Dedifferentiated amniotic fluid mesenchymal stem cell (primary cell): ENCODE measurements at regions not wholly inside any gene's neighbourhood (a gene's known extent, or its start where the extent isn't known, plus 50 kb on each side); places are given as distances from the start of the nearest gene placed in this dataset.
"Not testable (repeated sequence)": the region's sequence is repeated elsewhere in the genome, so short reads cannot be mapped to it uniquely, and the experiment has no call there.

ENCODE experiments used
- DNase-seq: peaks from one replicate; pipeline ENCODE4 v3.0.0-alpha.2; 2016; ENCODE audit errors: extremely low spot score

GRCh38 chr22:27063841-27064240 is 406.5 kb downstream of the MIAT start:
- DNase-seq: no peak

DNA sequence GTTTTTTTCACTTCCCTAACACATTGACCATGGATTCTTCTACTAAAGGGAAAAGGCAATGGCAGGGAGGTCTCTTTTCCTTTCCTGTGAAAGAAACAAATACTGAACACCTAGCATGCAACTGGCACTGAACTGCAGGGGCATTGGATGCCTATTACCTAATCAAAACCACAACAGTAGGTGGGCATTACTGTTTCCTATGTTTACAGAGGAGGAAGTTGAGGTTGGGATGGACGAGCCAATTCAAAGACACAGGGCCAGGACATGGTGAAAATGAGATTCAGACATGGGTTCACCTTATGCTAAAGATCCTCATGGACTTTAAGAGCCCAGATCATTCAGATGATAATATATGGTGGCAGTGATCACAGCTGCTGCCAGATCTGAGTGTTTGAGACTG is 407.0 kb downstream of the MIAT start:
- no peak for DNase-seq

- DNase-seq: no peak
Measured at GRCh38 chr22:27065279-27065678, 407.9 kb downstream of the MIAT start.

DNA sequence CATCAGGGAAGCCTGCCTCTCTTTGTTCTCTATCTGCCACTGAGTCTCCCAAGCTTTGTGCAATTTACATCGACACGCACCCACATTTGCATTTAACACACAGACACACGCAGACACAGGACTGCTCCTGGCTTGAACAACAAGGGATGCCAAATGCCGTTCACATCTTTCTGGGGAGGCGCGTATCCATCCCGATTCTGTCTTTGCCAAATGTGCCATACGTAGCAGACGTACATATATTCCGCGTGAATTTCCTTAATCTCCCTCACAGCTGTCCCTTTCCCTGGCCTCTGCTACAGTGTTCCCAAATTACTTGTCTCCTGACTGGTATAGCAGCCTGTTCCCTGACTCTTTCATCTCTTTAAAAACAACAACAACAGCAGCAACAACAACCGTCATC is 409.5 kb downstream of the MIAT start:
- DNase-seq: no peak

- no peak for DNase-seq
Measured at GRCh38 chr22:27068121-27068520, 410.7 kb downstream of the MIAT start.

DNA sequence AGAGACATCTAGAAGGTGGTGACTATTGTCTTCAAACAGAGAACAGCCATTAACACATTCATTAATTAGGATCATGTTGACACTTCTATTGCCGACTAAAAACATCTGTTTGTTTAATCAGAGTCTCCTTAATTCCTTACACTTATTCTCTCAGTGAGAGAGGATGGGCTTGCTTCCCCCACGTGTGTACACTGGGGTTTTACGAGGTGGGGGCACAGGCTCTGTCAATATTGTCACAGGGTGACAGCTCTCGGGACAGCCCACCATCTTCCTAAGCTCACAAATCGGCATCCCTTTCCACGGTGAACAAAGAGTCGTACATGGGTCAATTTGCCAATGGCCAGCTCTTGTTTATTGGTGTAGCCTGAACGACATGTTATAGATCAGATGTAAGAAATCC is 413.2 kb downstream of the MIAT start:
- no peak for DNase-seq

DNA sequence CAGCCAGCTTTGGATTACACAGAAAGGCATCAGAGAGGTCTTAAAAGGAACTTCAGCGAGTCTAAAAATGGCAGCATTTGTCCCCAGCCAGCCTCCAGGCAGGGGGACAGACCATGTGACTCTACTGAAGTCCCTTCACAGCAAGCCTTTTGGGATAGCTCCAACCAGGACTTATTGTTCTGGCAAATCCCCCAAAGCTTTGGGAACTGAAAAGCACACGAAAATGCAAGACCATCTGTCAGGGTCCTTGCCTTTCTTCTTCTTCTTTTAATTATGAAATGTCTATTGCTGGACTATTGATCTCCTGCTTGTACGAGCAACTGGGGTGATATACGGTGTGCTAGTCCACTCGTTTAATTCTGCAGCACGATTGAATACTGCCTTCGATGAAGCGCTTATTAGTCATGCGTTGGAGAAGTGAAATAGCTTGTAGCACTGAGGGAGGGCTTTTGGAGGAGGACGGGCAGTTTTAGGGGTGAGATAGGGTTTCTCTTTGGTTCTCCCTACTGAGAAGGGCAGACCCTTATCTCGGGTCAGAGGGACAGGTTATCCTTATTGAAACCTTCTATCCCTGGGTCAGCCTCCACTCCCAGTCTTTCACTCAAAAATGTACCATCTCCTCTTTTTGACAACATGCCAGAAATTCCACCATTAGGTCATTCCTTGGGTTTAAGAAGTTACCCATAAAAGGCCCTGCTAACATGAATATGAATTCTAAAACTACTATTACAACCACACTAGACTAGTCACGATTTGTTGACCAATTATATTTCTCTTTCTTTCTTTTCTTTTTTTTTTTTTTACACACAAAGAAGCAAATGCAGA is 416.4 kb downstream of the MIAT start:
- no peak for DNase-seq

DNA sequence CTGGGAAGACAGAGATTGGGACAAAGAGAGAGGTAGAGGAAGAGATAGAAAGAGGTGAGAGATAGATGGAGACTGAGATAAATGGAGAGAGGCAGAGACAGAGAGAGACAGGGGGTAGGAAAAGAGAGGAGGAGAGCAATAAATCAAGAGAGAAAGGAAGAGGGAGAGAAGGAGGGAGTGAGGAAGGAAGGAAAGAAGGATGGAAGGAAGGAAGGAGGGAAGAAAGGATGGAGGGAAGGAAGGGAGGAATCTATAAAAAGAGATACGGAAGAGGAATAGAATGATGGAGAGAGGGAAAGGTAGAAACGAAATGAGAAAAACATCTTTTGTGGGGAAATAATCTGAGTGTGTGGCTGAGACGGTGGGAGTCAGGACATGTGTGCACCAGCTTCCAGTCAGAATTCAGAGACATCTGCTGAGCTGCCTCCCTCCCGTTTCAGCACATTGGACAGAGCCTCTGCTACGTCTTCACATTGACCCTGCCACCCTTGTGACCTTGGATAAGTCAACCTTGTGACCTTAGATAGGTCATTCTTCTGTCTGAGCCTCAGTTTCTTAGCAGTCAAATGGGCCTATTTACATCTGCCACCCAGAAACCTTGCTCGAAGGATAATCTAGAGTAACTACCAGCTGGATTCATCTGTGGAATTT is 417.8 kb downstream of the MIAT start:
- DNase-seq: no peak

GRCh38 chr22:27075891-27076290 is 418.5 kb downstream of the MIAT start:
- DNase-seq: no peak

DNA sequence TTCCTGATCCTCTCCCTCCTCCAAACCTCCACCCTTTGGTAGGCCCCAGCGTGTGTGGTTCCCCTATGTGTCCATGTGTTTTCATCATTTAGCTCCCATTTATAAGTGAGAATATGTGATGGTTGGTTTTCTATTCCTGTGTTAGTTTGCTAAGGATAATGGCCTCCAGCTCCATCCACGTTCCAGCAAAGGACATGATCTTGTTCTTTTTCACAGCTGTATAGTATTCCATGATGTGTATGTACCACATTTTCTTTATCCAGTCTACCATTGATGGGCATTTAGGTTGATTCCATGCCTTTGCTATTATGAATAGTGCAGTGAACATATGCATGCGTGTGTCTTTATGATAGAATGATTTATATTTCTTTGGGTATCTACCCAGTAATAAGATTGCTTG is 420.7 kb downstream of the MIAT start:
- DNase-seq: not testable (repeated sequence)

GRCh38 chr22:27080036-27080578 is 422.7 kb downstream of the MIAT start:
- DNase-seq: no peak

DNA sequence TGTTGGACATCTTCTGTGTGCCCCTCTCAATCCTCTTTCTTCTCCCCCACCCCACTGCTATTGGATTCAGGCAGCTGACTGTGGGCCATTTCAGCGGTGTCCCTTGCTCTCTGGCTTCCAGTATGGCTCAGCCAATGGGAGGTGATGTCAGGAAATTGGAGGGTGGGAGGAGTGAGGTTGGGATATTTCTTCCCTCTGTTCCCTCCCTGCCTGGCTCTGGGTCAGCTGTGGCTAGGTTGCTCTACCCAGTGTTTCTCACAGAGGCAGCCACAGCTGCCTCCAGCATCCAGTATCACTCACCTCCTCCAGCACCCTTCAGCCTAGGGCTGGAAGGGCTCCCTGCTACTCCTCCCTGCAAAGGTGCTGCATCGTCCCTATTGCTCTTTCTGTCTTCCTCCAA is 423.5 kb downstream of the MIAT start:
- DNase-seq: no peak

GRCh38 chr22:27083610-27084009 is 426.2 kb downstream of the MIAT start:
- no peak for DNase-seq

DNA sequence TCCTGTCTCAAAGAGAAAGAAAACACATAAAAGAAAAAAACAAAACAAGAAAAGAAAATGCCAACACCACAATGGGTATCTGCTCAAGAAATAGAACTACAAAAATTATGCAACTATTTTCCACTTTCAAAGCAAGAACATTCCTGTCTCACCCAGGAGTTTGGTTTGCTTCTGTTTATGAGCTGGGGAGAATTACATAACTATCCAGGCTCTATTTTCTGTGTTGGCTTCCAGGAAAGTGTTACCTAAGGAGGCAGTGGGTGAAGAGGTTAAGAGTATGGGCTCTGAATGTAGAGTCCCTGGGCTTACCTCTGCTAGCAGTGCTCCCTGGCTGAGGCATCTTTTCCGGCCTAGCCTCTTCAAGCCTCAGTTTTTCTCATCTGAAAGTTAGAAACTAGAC is 426.7 kb downstream of the MIAT start:
- DNase-seq: no peak

DNA sequence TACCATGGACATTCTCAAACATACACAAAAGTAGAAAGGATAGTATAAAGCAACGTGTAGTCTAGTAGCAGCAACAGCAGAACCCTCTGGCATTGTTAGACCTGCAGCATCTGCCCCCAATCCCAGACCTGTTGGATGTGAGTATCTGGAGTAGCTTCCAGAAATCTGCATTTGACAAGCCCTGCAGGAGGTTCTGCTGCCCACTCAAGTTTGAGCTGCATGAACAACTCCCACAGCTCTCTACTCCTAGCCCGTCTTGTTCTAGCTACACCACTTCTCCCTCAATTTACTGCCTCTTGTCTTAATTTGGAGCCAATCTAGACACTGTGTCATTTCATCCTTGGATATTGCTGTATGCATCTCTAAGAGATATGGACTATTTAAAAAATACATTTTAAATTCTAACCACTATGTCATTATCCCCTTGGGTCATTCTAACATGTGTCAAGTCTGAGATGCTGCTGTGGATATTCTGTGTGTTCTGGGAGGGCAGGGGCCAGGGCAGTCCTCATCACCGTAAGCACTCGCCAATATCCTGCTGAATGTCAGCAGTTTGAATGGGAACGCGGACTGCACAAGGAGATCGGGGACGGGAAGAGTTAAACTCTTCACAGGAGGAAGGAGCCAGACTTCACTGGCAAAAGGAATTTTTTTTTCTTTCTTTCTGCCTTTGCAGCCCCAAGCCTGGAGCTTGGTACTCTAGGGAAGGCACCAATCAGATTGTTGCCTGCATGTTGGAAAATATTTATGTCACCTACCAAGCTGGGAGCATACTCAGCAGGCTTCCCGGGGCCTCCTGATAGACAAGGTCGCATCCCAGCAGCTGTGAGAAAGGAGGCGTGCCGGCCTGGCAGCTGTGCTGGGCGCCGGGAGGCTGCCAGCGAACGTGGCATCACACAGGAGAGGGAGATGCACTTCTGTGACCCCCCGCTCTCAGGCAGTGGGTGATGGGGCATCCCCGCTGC is 429.0 kb downstream of the MIAT start:
- no peak for DNase-seq

DNA sequence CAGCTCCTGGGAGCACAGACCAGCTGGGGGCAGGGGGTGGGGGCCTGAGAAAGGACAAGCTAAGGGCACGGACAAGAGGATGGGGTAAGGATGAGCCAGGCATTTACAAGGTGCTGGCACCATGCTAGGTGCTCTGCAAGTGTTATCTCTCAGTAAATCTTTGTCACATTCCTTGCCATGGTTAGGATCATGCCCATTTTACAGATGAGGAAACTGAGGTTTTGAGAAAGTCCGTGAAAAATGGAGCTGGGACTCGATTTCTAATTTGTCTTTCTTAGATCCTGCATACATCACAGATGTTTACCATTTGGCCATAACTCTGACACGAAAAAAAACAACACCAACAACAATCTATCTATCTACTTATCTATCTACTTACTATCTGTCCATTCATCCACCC is 429.7 kb downstream of the MIAT start:
- no peak for DNase-seq

DNA sequence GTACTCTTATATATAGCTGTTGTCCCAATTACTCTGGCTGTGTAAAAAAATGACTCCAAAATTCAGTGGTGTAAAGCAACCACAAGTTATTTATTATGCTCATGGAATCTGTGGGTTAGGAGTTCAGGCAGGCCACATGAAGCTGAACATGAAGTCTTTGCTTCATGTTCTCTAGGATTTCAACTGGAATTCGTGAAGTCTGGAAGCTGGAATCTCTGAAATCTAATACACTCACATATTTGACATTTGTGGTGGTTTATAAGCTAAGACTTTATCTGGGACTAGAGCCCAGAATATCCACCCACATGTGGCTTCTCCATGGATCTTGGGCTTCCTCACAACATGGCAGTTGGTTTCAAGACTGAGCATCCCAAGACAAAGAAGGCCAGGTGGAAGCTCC is 430.6 kb downstream of the MIAT start:
- DNase-seq: no peak

- DNase-seq: no peak
Measured at GRCh38 chr22:27089264-27089663, 431.9 kb downstream of the MIAT start.

- DNase-seq: no peak
Measured at GRCh38 chr22:27090611-27091011, 433.2 kb downstream of the MIAT start.

DNA sequence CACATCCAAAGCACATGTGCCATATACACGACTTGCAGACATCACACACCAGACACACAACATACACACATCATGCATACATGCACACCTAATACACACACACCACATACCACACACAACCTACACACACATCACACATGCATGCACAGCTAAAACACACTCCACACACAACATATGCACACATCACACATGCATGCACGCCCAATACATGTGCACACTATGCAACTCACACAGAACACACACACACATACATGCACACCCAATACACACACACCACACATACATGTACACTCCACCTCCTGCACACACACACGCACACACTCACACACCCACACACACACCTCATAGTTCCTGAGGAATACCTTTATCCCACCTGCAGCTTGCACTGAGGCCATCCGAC is 436.0 kb downstream of the MIAT start:
- no peak for DNase-seq

DNA sequence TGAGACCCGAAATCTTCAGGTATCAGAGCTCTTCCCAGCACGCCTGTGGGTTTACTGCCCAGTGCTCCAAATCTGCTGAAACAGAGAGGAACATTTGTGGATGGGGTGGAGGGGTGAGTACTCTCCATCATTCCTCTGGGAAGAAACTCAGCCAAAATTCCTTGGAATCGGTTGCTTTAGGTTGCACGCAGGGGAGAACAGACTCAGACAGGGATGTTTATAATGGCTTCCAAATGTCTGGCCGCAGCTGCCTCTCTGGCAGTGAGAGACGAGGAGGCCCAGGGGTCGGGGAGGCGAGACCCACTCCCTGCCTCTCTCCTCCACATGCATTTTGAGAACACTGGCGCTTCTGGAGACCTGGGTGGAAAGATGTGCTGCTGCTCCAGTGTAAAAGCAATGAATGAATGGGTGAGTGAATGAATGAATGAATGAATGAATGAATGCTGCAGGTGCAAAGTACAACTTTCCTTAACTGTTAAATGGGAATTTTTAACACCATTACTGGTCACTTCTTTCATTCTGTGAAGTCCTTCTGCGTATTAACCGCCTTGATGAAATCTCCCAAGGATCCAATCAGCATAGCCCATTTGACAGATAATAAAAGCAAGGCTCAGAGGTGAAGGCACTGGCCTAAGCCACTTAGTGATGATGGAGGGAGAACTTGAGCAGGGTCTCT is 437.4 kb downstream of the MIAT start:
- peak; percentile 76 for DNase-seq

DNA sequence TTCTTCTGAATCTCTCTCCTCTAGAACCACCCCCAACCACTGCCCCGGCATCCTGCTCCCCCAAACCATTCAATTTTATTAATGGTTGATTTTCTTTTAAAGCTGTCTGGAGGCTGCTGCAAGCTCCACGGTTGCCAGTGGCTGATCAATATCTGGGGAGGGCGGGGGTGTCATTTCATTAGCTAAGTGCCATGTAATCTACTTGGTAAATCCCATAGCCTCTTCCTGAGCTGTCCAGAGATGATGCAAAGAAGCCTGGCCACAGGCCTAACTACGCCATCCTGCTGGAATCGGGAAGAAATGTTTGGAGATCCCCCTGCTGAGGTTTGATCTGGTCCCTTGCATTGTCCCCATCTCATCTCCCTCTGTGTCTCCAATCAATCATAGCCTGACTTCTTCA is 440.1 kb downstream of the MIAT start:
- no peak for DNase-seq
